Activated T-cell treated with anti-CD3 and anti-CD28 coated beads, Interleukin-2, amount 50 U/mL, for 1 hour (primary cell): ENCODE measurements at regions not wholly inside any gene's neighbourhood (a gene's known extent, or its start where the extent isn't known, plus 50 kb on each side); places are given as distances from the start of the nearest gene placed in this dataset.
"Not testable (repeated sequence)": the region's sequence is repeated elsewhere in the genome, so short reads cannot be mapped to it uniquely, and the experiment has no call there.

Experiments used
- DNase-seq: peaks from one replicate; pipeline ENCODE4 v3.0.0-alpha.2; 2020

- DNase-seq = not testable (repeated sequence)
These were observed 2730.6 kb downstream of the RPIA start for GRCh38 chr2:91422102-91422501.

- not testable (repeated sequence) for DNase-seq
These were observed 2735.7 kb downstream of the RPIA start for GRCh38 chr2:91427148-91427547.

- DNase-seq = peak; percentile 17
These were observed 2750.4 kb downstream of the RPIA start for GRCh38 chr2:91441932-91442245.

DNA sequence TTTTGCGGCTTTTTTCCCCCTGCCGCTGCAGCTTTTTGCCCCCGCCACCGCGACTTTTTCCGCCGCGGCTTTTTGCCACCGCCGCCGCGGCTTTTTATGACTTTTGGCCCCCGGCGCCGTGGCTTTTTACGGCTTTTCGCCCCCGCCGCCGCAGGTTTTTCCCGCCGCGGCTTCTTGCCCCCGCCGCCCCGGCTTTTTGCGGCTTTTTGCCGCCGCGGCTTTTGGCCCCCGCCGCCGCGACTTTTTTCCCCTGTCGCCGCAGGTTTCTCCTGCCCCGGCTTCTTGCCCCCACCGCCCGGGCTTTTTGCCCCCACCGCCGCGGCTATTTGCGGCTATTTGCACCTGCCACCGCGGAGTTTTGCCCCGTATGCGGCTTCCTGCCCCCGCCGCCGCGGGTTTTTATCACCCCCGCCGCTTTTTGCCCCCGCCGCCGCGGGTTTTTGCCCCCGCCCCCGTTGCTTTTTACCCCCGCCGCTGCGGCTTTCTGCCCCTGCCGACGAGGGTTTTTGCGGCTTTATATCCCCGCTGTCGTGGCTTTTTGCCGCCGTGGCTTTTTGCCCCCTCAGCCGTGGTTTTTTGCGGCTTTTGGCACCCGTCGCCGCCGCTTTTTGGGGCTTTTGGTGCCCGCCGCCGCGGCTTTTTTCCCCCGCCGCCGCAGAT, 2750.9 kb downstream of the RPIA start:
- DNase-seq = peak; percentile 18

GRCh38 chr2:91442906-91443729, 2751.6 kb downstream of the RPIA start:
- peak; percentile 17 for DNase-seq

DNA sequence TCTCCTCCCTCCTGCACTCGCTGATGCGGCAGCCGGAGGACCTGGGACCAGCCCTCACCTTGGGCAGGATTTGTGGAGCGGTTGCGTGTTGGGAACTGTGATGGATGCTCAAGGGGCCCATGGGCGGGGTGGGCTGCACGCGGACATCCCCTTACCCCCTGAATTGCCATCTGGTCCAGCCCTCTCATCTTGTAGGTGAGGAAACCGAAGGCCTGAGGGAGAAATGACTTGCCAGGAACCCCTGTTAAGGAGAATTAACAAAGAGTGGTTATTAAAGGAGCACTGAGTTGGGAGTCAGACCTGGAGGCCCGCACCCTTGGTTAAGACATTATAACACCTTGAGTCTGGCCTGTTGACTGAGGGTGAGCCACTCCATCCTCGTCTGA, 2752.2 kb downstream of the RPIA start:
- DNase-seq = not testable (repeated sequence)

- DNase-seq = not testable (repeated sequence)
These were observed 2754.2 kb downstream of the RPIA start for GRCh38 chr2:91445705-91446104.

- DNase-seq = not testable (repeated sequence)
These were observed 2755.0 kb downstream of the RPIA start for GRCh38 chr2:91446489-91446888.

DNA sequence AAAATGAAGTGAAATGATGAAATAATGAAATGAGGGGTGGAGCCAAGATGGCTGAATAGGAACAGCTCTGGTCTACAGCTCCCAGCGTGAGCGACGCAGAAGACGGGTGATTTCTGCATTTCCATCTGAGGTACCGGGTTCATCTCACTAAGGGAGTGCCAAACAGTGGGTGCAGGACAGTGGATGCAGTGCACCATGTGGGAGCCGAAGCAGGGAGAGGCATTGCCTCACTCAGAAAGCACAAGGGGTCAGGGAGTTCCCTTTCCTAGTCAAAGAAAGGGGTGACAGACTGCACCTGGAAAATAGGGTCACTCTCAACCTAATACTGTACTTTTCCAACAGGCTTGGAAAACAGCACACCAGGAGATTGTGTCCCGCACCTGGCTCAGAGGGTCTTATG, 2755.4 kb downstream of the RPIA start:
- not testable (repeated sequence) for DNase-seq

- DNase-seq = not testable (repeated sequence)
These were observed 2756.0 kb downstream of the RPIA start for GRCh38 chr2:91447508-91447907.

GRCh38 chr2:91462292-91462691, 2770.8 kb downstream of the RPIA start:
- DNase-seq = not testable (repeated sequence)

GRCh38 chr2:91463007-91463406, 2771.5 kb downstream of the RPIA start:
- DNase-seq = not testable (repeated sequence)

- DNase-seq = not testable (repeated sequence)
These were observed 2775.4 kb downstream of the RPIA start for GRCh38 chr2:91466780-91467363.

- DNase-seq = not testable (repeated sequence)
These were observed 2784.9 kb downstream of the RPIA start for GRCh38 chr2:91476244-91476935.

DNA sequence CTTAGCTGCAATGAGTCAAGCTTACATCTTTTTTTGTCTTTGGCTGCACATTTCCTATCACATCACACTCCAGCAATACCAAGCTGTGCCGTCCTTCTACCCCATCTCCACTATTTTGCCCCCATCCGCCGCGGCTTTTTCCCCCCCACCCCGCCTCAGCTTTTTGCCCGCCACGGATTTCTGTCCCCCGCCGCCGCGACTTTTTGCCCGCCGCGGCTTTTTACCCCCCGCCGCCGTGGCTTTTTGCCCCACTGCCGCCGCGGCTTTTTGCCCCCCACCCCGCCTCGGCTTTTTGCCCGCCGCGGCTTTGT, 2785.4 kb downstream of the RPIA start:
- DNase-seq = not testable (repeated sequence)

- not testable (repeated sequence) for DNase-seq
These were observed 2785.8 kb downstream of the RPIA start for GRCh38 chr2:91477291-91477690.

- DNase-seq = peak; percentile 34
These were observed 2786.5 kb downstream of the RPIA start for GRCh38 chr2:91477731-91478672.

DNA sequence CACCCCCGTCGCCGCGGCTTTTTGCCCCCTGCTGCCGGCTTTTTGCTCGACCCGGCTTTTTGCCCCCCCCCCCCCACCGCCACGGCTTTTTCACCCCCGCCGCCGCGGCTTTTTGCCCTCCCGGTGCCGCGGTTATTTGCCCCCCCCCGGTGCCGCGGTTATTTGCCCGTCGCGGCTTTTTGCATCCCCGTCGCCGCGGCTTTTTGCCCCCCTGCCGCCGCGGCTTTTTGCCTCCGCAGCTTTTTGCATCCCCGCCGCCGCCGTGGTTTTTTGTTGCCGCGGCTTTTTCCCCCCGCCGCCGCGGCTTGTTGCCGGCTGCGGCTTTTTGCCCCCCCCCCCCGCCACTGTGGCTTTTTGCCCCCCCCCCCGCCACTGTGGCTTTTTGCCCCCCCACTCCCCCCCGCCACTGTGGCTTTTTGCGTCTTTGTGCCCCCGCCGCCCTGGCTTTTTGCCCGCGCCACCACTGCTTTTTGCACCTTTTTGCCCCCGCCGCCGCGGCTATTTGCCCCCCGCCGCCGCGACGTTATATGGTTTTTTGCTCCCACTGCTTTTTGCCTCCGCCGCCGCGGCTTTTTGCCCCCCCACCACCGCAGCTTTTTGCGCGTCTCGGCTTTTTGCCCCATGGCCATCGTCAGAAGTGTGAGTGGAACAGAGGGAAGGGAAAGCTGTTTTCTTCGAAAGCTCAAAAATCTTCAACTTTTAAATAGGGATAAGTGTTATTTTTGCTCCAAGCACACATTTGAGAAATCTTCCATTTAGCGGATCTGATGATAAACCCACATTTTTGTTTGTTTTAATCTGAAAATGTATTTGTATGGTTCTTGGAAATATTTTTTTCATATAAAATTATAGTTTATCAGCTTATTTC, 2787.6 kb downstream of the RPIA start:
- not testable (repeated sequence) for DNase-seq

DNA sequence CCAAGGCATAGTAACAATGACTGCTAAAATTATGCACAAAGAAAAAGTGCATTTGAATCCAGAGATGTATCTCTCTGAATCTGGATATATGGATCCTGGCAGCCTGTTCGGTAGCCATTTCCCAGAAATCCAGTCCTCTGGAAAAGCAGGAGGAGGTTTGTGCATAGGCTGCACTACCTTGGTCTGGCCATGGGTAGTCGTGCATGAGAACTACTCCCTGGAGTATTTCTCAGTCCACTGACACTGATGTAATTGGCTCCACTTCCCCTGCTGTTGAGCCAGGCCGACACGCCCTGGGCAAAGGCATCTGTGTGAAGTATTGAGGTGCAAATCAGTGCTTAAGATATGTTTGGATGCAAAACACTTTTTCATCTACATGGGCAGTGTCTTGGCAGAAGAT, 2793.8 kb downstream of the RPIA start:
- DNase-seq = not testable (repeated sequence)

DNA sequence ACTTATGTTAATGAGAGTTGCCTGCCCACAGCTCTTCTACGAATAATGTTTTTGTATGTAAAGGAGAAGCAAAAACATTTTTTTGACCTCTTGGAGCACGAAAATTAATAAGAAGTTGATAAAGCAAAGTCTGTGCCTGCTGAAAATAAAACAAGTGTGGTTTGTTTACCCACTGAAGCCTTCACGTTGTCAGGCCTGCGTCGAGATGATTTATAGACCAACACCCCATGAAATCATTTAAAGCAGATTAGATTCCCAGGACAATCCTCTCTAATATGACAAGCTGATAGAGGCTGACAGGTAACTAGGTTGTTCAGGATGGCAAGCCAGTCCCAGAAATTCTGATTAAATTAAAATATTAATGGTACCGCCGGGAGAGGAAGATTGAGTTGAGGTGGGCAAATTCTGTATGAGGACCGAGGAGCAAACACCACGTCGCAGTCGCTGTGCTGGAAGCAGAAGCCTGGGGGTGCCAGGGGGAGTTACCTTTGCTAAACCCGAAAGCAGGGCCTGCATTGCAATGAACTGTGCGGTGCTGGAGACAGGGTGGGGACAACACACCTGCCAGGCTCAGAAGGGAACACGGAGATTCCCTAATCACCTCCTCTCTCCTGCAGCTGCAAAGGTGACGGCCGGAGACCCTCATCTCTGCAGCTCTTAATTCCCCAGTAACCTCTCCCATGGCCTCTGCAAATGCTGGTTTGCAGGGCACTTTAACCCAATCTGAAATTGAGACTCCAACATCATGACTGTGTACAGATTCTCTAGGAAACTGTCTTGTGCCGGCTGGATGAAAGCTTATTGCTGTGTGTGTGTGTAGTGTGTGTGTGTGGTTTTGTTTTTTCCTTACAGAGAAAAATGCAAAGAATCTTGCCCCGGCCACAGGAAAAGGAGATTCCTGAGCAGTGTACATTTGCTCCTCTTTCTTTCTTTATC, 2805.9 kb downstream of the RPIA start:
- DNase-seq = not testable (repeated sequence)
